ENCODE measurements at regions not wholly inside any gene's neighbourhood (a gene's known extent, or its start where the extent isn't known, plus 50 kb on each side); places are given as distances from the start of the nearest gene placed in this dataset.

DNA sequence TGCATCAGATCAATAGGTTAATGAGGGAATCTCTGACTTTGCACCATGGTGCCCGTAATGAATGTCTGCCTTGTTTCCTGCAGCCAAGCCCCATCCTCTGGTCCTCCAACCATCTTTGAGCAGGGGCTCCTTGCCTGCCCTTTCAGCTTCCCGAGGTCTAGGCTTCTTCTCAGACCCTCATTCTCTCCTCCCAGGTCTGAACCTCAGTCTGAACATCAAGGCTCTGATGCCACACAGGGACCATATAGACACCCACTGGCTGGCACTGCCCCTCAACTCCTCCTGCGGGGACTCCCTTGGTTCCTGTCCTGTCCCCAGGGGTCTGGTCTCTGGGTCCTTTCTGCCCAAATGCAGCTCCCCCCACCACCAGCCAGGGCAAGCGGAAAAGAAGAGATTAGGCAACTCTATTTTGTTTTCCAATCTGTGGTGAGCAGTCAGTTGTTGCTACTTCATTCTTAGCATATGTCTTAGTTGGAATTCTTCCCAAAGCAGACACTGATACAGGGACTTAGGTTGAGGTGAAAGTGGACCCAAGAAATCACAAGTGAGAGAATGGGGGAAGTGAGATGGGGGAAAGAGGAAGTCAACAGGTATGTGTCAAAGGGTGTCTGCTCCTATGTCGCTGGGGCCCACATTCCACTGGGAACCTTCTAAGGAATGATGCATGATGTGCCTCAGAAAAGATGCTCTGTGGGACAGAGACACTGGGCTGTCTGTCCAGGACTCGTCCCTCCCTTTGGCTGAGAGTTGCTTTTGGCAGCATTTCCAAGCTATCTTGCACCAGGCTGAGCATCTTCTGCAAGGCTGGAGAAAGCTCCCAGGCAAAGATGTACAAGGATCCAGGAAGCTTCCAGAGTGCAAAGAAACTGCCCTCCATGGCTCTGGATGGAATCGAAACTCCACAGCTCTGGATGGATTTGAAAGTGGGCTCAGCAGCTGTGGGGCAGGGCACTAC lies 1096.5 kb upstream of the TMEM132C start:
- no peak overlapping the region for H3K18ac ChIP-seq (ENCODE audit: extremely low read depth, low read length)
- no peaks in the 10 kb centered on the region for H4K20me1 ChIP-seq (replicated peaks in 1 of 2; ENCODE audit: control insufficient read depth in 1 of 2, insufficient read depth in 2 of 2, low read length in 2 of 2)
- no peak overlapping the region for H2BK5ac ChIP-seq (ENCODE audit: low read depth, low read length)
- ChIA-PET POLR2A (ENCODE audit: partially characterized antibody) (no interaction called here), CTCF (ENCODE audit: partially characterized antibody) (no interaction called here)
- H4K8ac ChIP-seq (ENCODE audit: extremely low read depth, insufficient read depth, low read length) = no peak overlapping the region
- no peak overlapping the region for H3K56ac ChIP-seq (replicated peaks; ENCODE audit: insufficient read length, low read depth, low read length)
- no peak overlapping the region for H2AFZ ChIP-seq (ENCODE audit: low read length)
- no peak overlapping the region for H2BK12ac ChIP-seq (ENCODE audit: low read depth, low read length)
- no peak overlapping the region for H3K27ac ChIP-seq (ENCODE audit: low read depth, low read length)
- no peak overlapping the region for H3K14ac ChIP-seq (ENCODE audit: insufficient read length)
- H2AK5ac ChIP-seq (ENCODE audit: low read depth, low read length) = no peak overlapping the region
- no peak for FAIRE-seq
- H3K9me3 ChIP-seq (ENCODE audit: insufficient read depth in 2 of 2, low read depth in 1 of 2, low read length in 1 of 2) = peaks cover 7 to 9% of the 10 kb centered on the region in 2 experiments; a peak in 2 of 4 replicates
- H3K4me3 ChIP-seq (ENCODE audit: extremely low read depth in 1 of 4, insufficient read depth in 2 of 4, low read depth in 3 of 4, low read length in 4 of 4) = no peak overlapping the region
- no peaks in the 10 kb centered on the region for H3K27me3 ChIP-seq (replicated peaks in 1 of 4; ENCODE audit: control insufficient read depth in 3 of 4, extremely low read depth in 1 of 4, insufficient read depth in 3 of 4, low read length in 3 of 4)
- no peaks in the 10 kb centered on the region for H3K79me2 ChIP-seq (ENCODE audit: control insufficient read depth in 1 of 2, insufficient read depth in 2 of 2, low read length in 2 of 2)
- no peak overlapping the region for H3K4ac ChIP-seq (replicated peaks; ENCODE audit: insufficient read length, low read depth, low read length)
- no peak overlapping the region for H3K23ac ChIP-seq (ENCODE audit: insufficient read length)
- H3K4me2 ChIP-seq (ENCODE audit: insufficient read depth in 1 of 2, low read depth in 2 of 2, low read length in 2 of 2) = no peak overlapping the region
- H3K79me1 ChIP-seq (ENCODE audit: low read depth, low read length) = no peaks in the 10 kb centered on the region
- H3K9ac ChIP-seq (replicated peaks in 1 of 4; ENCODE audit: extremely low read depth in 1 of 4, low read depth in 3 of 4, low read length in 3 of 4) = no peak overlapping the region
- H3K4me1 ChIP-seq (replicated peaks in 1 of 4; ENCODE audit: control insufficient read depth in 3 of 4, insufficient read depth in 4 of 4, low read length in 3 of 4) = no peaks in the 10 kb centered on the region; a peak in 2 of 7 replicates
- 79% methylated on average over 7 of the region's 7 CpGs; no CpG with 5 or more reads in 1 of the 2 experiments for WGBS, 2 experiments (ENCODE audit: extremely low coverage in 1 of 2, insufficient coverage in 1 of 2, insufficient read length in 1 of 2, insufficient replicate concordance in 2 of 2, low coverage in 1 of 2, low lambda C conversion rate in 2 of 2, missing lambda C conversion rate in 1 of 2)
- DNase-seq (ENCODE audit: low read depth in 1 of 2, low spot score in 2 of 2) = no peak
- H4K91ac ChIP-seq (replicated peaks; ENCODE audit: insufficient read length, low read length) = no peak overlapping the region
- no peaks in the 10 kb centered on the region; the same call in 1 of the 2 replicates for H3K23me2 ChIP-seq (ENCODE audit: low read depth, low read length)
- no peak overlapping the region for H2BK20ac ChIP-seq (ENCODE audit: low read length)
- H4K5ac ChIP-seq (ENCODE audit: insufficient read length, low read depth, low read length) = no peak overlapping the region
- TF ChIP-seq SRF (IDR thresholded peaks at IDR 0.05; ENCODE audit: low read depth, low read length) (no peak), POLR2AphosphoS5 (IDR thresholded peaks at IDR 0.05; ENCODE audit: low read depth, low read length) (no peak), CBX8 (IDR thresholded peaks at IDR 0.05; ENCODE audit: borderline replicate concordance, low read depth, low read length) (no peak)
- H3K36me3 ChIP-seq (ENCODE audit: control insufficient read depth in 2 of 4, insufficient read depth in 4 of 4, low read length in 3 of 4) = no peaks in the 10 kb centered on the region
- H2BK15ac ChIP-seq (ENCODE audit: low read length) = no peak overlapping the region
- no peak overlapping the region for H2BK120ac ChIP-seq (replicated peaks; ENCODE audit: low read depth, low read length)
